ENCODE measurements at regions not wholly inside any gene's neighbourhood (a gene's known extent, or its start where the extent isn't known, plus 50 kb on each side); places are given as distances from the start of the nearest gene placed in this dataset.
A peak's percentile ranks its signal among the peaks of the same experiment; 100 is the strongest.
"Not testable (repeated sequence)": the region's sequence is repeated elsewhere in the genome, so short reads cannot be mapped to it uniquely, and the experiment has no call there.

- TF ChIP-seq CTCF (IDR thresholded peaks at IDR 0.05; ENCODE audit: unreplicated experiment in 3 of 3) = no peak
- H3K4me3 Mint-ChIP-seq = no peak overlapping the region
- H3K27me3 Mint-ChIP-seq (ENCODE audit: low read depth) = peaks cover 9% of the 10 kb centered on the region
- H3K9me3 Mint-ChIP-seq = no peaks in the 10 kb centered on the region
- peaks cover 36% of the 10 kb centered on the region for H3K4me1 Mint-ChIP-seq
- peak overlapping the region in 1 of 3 experiments; percentile 4 for H3K27ac Mint-ChIP-seq
- no peaks in the 10 kb centered on the region for H3K36me3 Mint-ChIP-seq (ENCODE audit: low read depth)
Measured at GRCh38 chr5:18397371-18397770, 763.1 kb downstream of the TAF11L14 start.

DNA sequence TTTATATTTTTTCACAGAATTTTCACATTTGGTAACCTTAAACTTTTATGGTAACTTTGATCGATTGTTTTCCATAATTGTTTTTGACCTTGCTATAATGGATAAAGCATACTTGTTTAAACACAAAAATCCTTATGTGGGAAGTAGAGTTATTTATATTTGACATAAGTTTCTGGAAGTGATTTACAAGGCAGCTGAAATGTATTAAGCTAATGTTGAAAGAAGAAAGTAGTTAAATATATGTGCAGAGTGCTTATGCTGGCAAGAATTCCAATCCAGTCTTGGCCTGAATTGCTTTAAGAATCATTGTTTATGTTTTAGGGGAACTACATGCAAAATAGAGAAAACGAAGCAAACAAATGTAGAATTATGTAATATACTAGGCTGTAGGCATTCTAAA is 763.6 kb downstream of the TAF11L14 start:
- no peak for TF ChIP-seq CTCF (IDR thresholded peaks at IDR 0.05; ENCODE audit: unreplicated experiment in 3 of 3)
- no peak overlapping the region for H3K4me3 Mint-ChIP-seq
- peaks cover 36% of the 10 kb centered on the region for H3K4me1 Mint-ChIP-seq
- H3K27ac Mint-ChIP-seq = peak overlapping the region in 1 of 3 experiments; percentile 4
- H3K36me3 Mint-ChIP-seq (ENCODE audit: low read depth) = no peaks in the 10 kb centered on the region
- no peaks in the 10 kb centered on the region for H3K9me3 Mint-ChIP-seq
- H3K27me3 Mint-ChIP-seq (ENCODE audit: low read depth) = peaks cover 9% of the 10 kb centered on the region

DNA sequence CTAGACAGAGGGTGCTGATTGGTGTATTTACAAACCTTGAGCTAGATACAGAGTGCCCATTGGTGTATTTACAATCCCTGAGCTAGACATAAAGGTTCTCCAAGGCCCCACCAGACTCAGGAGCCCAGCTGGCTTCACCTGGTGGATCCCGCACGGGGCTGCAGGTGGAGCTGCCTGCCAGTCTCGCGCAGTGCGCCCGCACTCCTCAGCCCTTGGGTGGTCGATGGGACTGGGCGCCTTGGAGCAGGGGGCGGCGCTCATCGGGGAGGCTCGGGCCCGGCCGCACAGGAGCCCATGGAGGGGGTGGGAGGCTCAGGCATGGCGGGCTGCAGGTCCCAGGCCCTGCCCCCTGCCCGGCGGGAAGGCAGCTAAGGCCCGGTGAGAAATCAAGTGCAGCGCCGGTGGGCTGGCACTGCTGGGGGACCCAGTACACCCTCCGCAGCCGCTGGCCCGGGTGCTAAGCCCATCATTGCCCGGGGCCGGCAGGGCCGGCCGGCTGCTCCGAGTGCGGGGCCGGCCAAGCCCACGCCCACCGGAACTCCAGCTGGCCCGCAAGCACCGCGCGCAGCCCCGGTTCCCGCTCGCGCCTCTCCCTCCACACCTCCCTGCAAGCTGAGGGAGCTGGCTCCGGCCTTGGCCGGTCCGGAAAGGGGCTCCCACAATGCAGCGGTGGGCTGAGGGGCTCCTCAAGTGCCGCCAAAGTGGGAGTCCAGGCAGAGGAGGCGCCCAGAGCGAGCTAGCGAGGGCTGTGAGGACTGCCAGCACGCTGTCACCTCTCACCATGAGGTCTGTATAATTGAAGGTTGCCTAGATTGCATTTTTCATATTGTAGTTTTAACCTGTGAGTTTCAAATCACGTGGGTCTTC is 765.4 kb downstream of the TAF11L14 start:
- H3K4me1 Mint-ChIP-seq = peaks cover 31% of the 10 kb centered on the region
- not testable (repeated sequence) for H3K4me3 Mint-ChIP-seq; H3K27ac Mint-ChIP-seq; H3K27me3 Mint-ChIP-seq (ENCODE audit: low read depth); H3K9me3 Mint-ChIP-seq; H3K36me3 Mint-ChIP-seq (ENCODE audit: low read depth)

DNA sequence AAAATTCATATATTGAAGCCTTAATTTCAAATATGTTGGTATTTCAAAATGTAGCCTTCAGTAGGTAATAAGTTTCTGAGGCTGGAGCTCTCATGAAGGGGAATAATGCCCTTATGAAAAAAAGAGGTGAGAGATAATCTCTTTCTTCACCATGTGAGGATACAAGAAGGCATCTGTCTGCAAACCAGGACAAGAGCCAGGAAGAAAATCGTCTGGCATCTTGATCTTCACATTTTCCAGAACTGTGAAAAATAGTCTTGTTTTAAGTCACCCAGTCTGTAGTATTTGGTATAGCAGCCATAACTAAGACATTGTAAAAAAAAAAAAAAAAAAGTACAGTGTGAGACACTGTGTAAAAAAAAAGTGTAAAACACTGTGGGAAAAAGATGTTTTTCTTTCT is 768.9 kb downstream of the TAF11L14 start:
- Mint-ChIP-seq H3K27me3 (ENCODE audit: low read depth) (no peaks in the 10 kb centered on the region), H3K4me1 (peaks cover 7% of the 10 kb centered on the region), H3K9me3 (no peaks in the 10 kb centered on the region), H3K36me3 (ENCODE audit: low read depth) (no peaks in the 10 kb centered on the region), H3K27ac (no peak overlapping the region), H3K4me3 (no peak overlapping the region)
- no peak for TF ChIP-seq CTCF (IDR thresholded peaks at IDR 0.05; ENCODE audit: unreplicated experiment in 3 of 3)

DNA sequence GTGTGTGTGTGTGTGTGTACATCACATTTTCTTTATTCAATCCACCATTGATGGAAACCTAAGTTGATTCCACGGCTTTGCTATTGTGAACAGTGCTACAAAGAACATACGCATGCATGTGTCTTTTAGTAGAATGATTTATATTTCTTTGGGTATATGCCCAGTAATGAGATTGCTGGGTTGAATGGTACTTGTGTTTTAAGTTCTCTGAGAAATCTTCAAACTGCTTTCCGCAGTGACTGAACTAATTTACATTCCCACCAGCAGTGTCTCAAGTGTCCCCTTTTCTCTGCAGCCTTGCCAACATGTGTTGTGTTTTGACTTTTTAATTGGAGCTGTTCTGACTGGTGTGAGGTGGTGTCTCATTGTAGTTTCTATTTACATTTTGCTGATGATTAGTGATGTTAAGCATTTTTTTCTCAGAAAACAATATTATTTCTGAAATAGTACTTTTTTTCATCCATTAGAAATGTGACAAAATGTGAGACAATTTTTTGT is 769.7 kb downstream of the TAF11L14 start:
- TF ChIP-seq CTCF (IDR thresholded peaks at IDR 0.05; ENCODE audit: unreplicated experiment in 3 of 3) = no peak
- H3K27me3 Mint-ChIP-seq (ENCODE audit: low read depth) = no peaks in the 10 kb centered on the region
- H3K9me3 Mint-ChIP-seq = no peaks in the 10 kb centered on the region
- no peak overlapping the region for H3K4me3 Mint-ChIP-seq
- H3K4me1 Mint-ChIP-seq = peaks cover under 1% of the 10 kb centered on the region
- no peaks in the 10 kb centered on the region for H3K36me3 Mint-ChIP-seq (ENCODE audit: low read depth)
- no peak overlapping the region for H3K27ac Mint-ChIP-seq

DNA sequence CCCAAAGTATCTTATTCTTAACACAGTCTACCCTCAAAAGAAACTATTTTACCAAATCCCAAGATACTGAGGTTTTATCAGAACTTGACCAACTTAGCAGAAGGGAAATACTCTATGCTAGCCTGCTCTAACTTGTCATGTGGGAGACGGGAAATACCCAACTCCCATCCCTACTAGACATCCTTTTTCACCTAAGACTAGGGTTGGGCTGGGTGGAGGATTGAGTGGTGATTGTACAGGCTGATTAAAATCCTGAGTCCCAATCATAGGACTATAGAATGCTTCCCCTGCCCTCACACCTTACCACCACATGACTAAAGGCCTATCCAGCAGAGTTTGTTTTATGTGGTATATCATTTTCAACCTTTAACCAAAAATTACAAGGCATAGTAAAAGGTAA is 786.5 kb downstream of the TAF11L14 start:
- no peaks in the 10 kb centered on the region for H3K4me1 Mint-ChIP-seq
- no peaks in the 10 kb centered on the region for H3K36me3 Mint-ChIP-seq (ENCODE audit: low read depth)
- no peaks in the 10 kb centered on the region for H3K27me3 Mint-ChIP-seq (ENCODE audit: low read depth)
- TF ChIP-seq CTCF (IDR thresholded peaks at IDR 0.05; ENCODE audit: unreplicated experiment in 3 of 3) = no peak
- H3K4me3 Mint-ChIP-seq = no peak overlapping the region
- H3K9me3 Mint-ChIP-seq = peaks cover 6% of the 10 kb centered on the region
- H3K27ac Mint-ChIP-seq = no peak overlapping the region
